ENCODE measurements at regions not wholly inside any gene's neighbourhood (a gene's known extent, or its start where the extent isn't known, plus 50 kb on each side); places are given as distances from the start of the nearest gene placed in this dataset.

- Histone ChIP-seq H3K36me3 (no peaks in the 10 kb centered on the region), H3K27me3 (replicated peaks in 1 of 7) (no peaks in the 10 kb centered on the region), H3K9me3 (no peaks in the 10 kb centered on the region), H3K4me1 (peaks cover 0 to 14% (median 0%) of the 10 kb centered on the region in 6 donors), H3K27ac (no peak overlapping the region), H3K4me3 (no peak overlapping the region)
- WGBS, 5 donors, result 83 to 94% (median 87%) methylated on average over 1 of the region's 1 CpG
- no peak for DNase-seq
- TF ChIP-seq POLR2AphosphoS5 (IDR thresholded peaks at IDR 0.05) (no peak), POLR2A (IDR thresholded peaks at IDR 0.05) (no peak)
- TF ChIP-seq, protein P1, sequence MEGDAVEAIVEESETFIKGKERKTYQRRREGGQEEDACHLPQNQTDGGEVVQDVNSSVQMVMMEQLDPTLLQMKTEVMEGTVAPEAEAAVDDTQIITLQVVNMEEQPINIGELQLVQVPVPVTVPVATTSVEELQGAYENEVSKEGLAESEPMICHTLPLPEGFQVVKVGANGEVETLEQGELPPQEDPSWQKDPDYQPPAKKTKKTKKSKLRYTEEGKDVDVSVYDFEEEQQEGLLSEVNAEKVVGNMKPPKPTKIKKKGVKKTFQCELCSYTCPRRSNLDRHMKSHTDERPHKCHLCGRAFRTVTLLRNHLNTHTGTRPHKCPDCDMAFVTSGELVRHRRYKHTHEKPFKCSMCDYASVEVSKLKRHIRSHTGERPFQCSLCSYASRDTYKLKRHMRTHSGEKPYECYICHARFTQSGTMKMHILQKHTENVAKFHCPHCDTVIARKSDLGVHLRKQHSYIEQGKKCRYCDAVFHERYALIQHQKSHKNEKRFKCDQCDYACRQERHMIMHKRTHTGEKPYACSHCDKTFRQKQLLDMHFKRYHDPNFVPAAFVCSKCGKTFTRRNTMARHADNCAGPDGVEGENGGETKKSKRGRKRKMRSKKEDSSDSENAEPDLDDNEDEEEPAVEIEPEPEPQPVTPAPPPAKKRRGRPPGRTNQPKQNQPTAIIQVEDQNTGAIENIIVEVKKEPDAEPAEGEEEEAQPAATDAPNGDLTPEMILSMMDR (IDR thresholded peaks at IDR 0.05 in 8 of 11, conservative IDR thresholded peaks at IDR 0.05 in 3 of 11), result no peak
- intact Hi-C loops (cut with DNase I; ENCODE audit: low total_unique reads), result no loop called here
Measured at GRCh38 chr6:4463236-4463635, 313.0 kb upstream of the CDYL start.

GRCh38 chr6:4460586-4461475 lies 315.4 kb upstream of the CDYL start:
- Histone ChIP-seq H3K27me3 (replicated peaks in 1 of 7) (no peaks in the 10 kb centered on the region), H3K4me1 (peaks cover 0 to 14% (median 0%) of the 10 kb centered on the region in 6 donors), H3K4me3 (no peak overlapping the region), H3K9me3 (peaks cover 0 to 13% (median 7%) of the 10 kb centered on the region in 8 donors), H3K27ac (peak overlapping the region in 3 of 8 donors; percentile 1 to 36 (median 13)), H3K36me3 (no peaks in the 10 kb centered on the region)
- intact Hi-C loops (cut with DNase I; ENCODE audit: low total_unique reads), result no loop called here
- no peak for DNase-seq
- TF ChIP-seq, protein P1 (IDR thresholded peaks at IDR 0.05 in 8 of 11, conservative IDR thresholded peaks at IDR 0.05 in 3 of 11), result no peak
- peak in 2 of 3 donors; percentile 41 to 43 for TF ChIP-seq POLR2AphosphoS5 (IDR thresholded peaks at IDR 0.05)
- WGBS, 5 donors, result 67 to 81% (median 75%) methylated on average over 18 to 21 of the region's 21 CpGs

GRCh38 chr6:4459996-4460395 lies 316.2 kb upstream of the CDYL start:
- Histone ChIP-seq H3K9me3 (peaks cover 0 to 13% (median 8%) of the 10 kb centered on the region in 8 donors), H3K4me3 (no peak overlapping the region), H3K27ac (peak overlapping the region in 2 of 8 donors; percentile 1 to 13), H3K36me3 (no peaks in the 10 kb centered on the region), H3K27me3 (replicated peaks in 1 of 7) (no peaks in the 10 kb centered on the region), H3K4me1 (peaks cover 0 to 14% (median 0%) of the 10 kb centered on the region in 6 donors)
- TF ChIP-seq POLR2A (IDR thresholded peaks at IDR 0.05) (no peak), POLR2AphosphoS5 (IDR thresholded peaks at IDR 0.05) (no peak)
- TF ChIP-seq, protein P1 (IDR thresholded peaks at IDR 0.05 in 8 of 11, conservative IDR thresholded peaks at IDR 0.05 in 3 of 11), result no peak
- intact Hi-C loops (cut with DNase I; ENCODE audit: low total_unique reads), result no loop called here
- 84 to 92% (median 87%) methylated on average over 11 of the region's 11 CpGs for WGBS, 5 donors
- DNase-seq, result no peak

- H3K9me3 ChIP-seq, result peaks cover 0 to 13% (median 8%) of the 10 kb centered on the region in 8 donors
- no peaks in the 10 kb centered on the region for H3K36me3 ChIP-seq
- H3K4me3 ChIP-seq, result no peak overlapping the region
- H3K4me1 ChIP-seq, result peaks cover 0 to 14% (median 0%) of the 10 kb centered on the region in 6 donors
- H3K27me3 ChIP-seq (replicated peaks in 1 of 7), result no peaks in the 10 kb centered on the region
- DNase-seq, result no peak
- intact Hi-C loops (cut with DNase I; ENCODE audit: low total_unique reads), result no loop called here
- 33 to 64% (median 47%) methylated on average over 3 of the region's 3 CpGs for WGBS, 5 donors
- TF ChIP-seq, protein P1 (IDR thresholded peaks at IDR 0.05 in 8 of 11, conservative IDR thresholded peaks at IDR 0.05 in 3 of 11), result no peak
- TF ChIP-seq POLR2AphosphoS5 (IDR thresholded peaks at IDR 0.05) (no peak), POLR2A (IDR thresholded peaks at IDR 0.05) (no peak)
- no peak overlapping the region for H3K27ac ChIP-seq
Measured at GRCh38 chr6:4459032-4459431, 317.2 kb upstream of the CDYL start.

All from spleen (tissue), 11 donors.